ENCODE measurements at regions not wholly inside any gene's neighbourhood (a gene's known extent, or its start where the extent isn't known, plus 50 kb on each side); places are given as distances from the start of the nearest gene placed in this dataset.

GRCh38 chr9:134221273-134222017, 57.1 kb upstream of the RNU6ATAC start:
- no peak for TF ChIP-seq EZH2 (IDR thresholded peaks at IDR 0.05; ENCODE audit: borderline replicate concordance, low read length)
- TF ChIP-seq CTCF (IDR thresholded peaks at IDR 0.05; ENCODE audit: low read length) = no peak
